GM21786 (cell line): ENCODE measurements at regions not wholly inside any gene's neighbourhood (a gene's known extent, or its start where the extent isn't known, plus 50 kb on each side); places are given as distances from the start of the nearest gene placed in this dataset.

Experiments
- ATAC-seq: cut with Tn5 transposase; IDR thresholded peaks from one replicate; pipeline ENCODE4 v1.9.1; 2021; ENCODE audit not compliant: unreplicated experiment

GRCh38 chr2:163541943-163542342, 193.9 kb downstream of the FIGN start:
- no peak for ATAC-seq

- no peak for ATAC-seq
Observed at GRCh38 chr2:163541495-163541894, 194.3 kb downstream of the FIGN start.

GRCh38 chr2:163528640-163529217, 207.1 kb downstream of the FIGN start:
- ATAC-seq: no peak

- ATAC-seq: no peak
Observed at GRCh38 chr2:163527381-163527780, 208.4 kb downstream of the FIGN start.

GRCh38 chr2:163518762-163519161, 217.0 kb downstream of the FIGN start:
- no peak for ATAC-seq

GRCh38 chr2:163515836-163516235, 220.0 kb downstream of the FIGN start:
- no peak for ATAC-seq

- ATAC-seq: no peak
Observed at GRCh38 chr2:163505281-163505680, 230.5 kb downstream of the FIGN start.

- no peak for ATAC-seq
Observed at GRCh38 chr2:163493359-163494298, 242.2 kb downstream of the FIGN start.

GRCh38 chr2:163491850-163492249, 244.0 kb downstream of the FIGN start:
- ATAC-seq: no peak

- no peak for ATAC-seq
Observed at GRCh38 chr2:163490281-163490680, 245.5 kb downstream of the FIGN start.

- ATAC-seq: no peak
Observed at GRCh38 chr2:163481515-163481914, 254.3 kb downstream of the FIGN start.

GRCh38 chr2:163479599-163479998, 256.2 kb downstream of the FIGN start:
- ATAC-seq: no peak

GRCh38 chr2:163475815-163476214, 260.0 kb downstream of the FIGN start:
- ATAC-seq: no peak

- ATAC-seq: no peak
Observed at GRCh38 chr2:163474889-163475288, 260.9 kb downstream of the FIGN start.

- no peak for ATAC-seq
Observed at GRCh38 chr2:163474319-163474744, 261.5 kb downstream of the FIGN start.

GRCh38 chr2:163471947-163472346, 263.9 kb downstream of the FIGN start:
- no peak for ATAC-seq

- no peak for ATAC-seq
Observed at GRCh38 chr2:163469561-163469962, 266.2 kb downstream of the FIGN start.

- no peak for ATAC-seq
Observed at GRCh38 chr2:163467251-163467630, 268.6 kb downstream of the FIGN start.

- ATAC-seq: no peak
Observed at GRCh38 chr2:163466331-163467250, 269.2 kb downstream of the FIGN start.

GRCh38 chr2:163465440-163465839, 270.4 kb downstream of the FIGN start:
- ATAC-seq: no peak

- no peak for ATAC-seq
Observed at GRCh38 chr2:163463411-163463810, 272.4 kb downstream of the FIGN start.
